WTC11 (cell line): ENCODE measurements at regions not wholly inside any gene's neighbourhood (a gene's known extent, or its start where the extent isn't known, plus 50 kb on each side); places are given as distances from the start of the nearest gene placed in this dataset.

ENCODE experiments used
- ATAC-seq: fragments of 200-7000 bp; cut with Tn5 transposase; 2 replicates; pipeline ENCODE4 v1.10.0; 2021; ENCODE audit warnings: mild to moderate bottlenecking, moderate library complexity
- CTCF ChIA-PET: fragments of 300-600 bp; sonication (Branson Sonifier 250); formaldehyde crosslinking; loops from one replicate; lab custom pipeline; 2021; ENCODE audit warnings: antibody characterized with exemption; lab: Charles Lee
- POLR2A ChIA-PET: fragments of 350-600 bp; sonication (Branson Sonifier 250); formaldehyde crosslinking; loops from one replicate; lab custom pipeline; 2021; ENCODE audit warnings: antibody characterized with exemption; lab: Charles Lee
- DNase-seq: peaks from one replicate; pipeline ENCODE4 v3.0.0; 2021; ENCODE audit warnings: low spot score
- H3K27ac Mint-ChIP-seq: 2 replicates; pipeline ENCODE4 v1.8.0; 2021; ENCODE audit warnings: mixed read lengths
- H3K27me3 Mint-ChIP-seq: 2 replicates; pipeline ENCODE4 v1.8.0; 2021; ENCODE audit warnings: low read depth, mild to moderate bottlenecking, moderate library complexity, mixed read lengths
- H3K36me3 Mint-ChIP-seq: 2 replicates; pipeline ENCODE4 v1.8.0; 2021; ENCODE audit warnings: mixed read lengths
- H3K4me1 Mint-ChIP-seq: 2 replicates; pipeline ENCODE4 v1.8.0; 2022; ENCODE audit warnings: mixed read lengths
- H3K4me3 Mint-ChIP-seq: 2 replicates; pipeline ENCODE4 v1.8.0; 2021; ENCODE audit warnings: mild to moderate bottlenecking, moderate library complexity, mixed read lengths
- H3K9me3 Mint-ChIP-seq: 2 replicates; pipeline ENCODE4 v1.8.0; 2021; ENCODE audit warnings: mixed read lengths
- ATF1 ChIP-seq: sonication (generic); formaldehyde crosslinking; IDR thresholded peaks from 2 replicates; pipeline ENCODE4 v1.8.1; 2023; ENCODE audit warnings: mild to moderate bottlenecking, moderate library complexity, missing genetic modification reagents
- ATF6 ChIP-seq: sonication (generic); formaldehyde crosslinking; IDR thresholded peaks from 2 replicates; pipeline ENCODE4 v1.8.1; 2023; ENCODE audit warnings: mild to moderate bottlenecking, missing genetic modification reagents
- CBFB ChIP-seq: sonication (generic); formaldehyde crosslinking; IDR thresholded peaks from 2 replicates; pipeline ENCODE4 v1.8.1; 2022; ENCODE audit warnings: mild to moderate bottlenecking, low read depth, missing genetic modification reagents
- CDX4 ChIP-seq: fragments of 250-450 bp; sonication (Bioruptor Pico); IDR thresholded peaks from 2 replicates; pipeline ENCODE4 v1.9.0; 2021; ENCODE audit warnings: moderate library complexity, mild to moderate bottlenecking, inconsistent platforms, borderline replicate concordance
- CREB1 ChIP-seq: sonication (generic); formaldehyde crosslinking; IDR thresholded peaks from 2 replicates; pipeline ENCODE4 v1.8.0; 2023; ENCODE audit warnings: mild to moderate bottlenecking, missing genetic modification reagents
- E2F1 ChIP-seq: sonication (generic); formaldehyde crosslinking; IDR thresholded peaks from 2 replicates; pipeline ENCODE4 v1.8.0; 2022; ENCODE audit warnings: mild to moderate bottlenecking, missing genetic modification reagents
- ELF4 ChIP-seq: sonication (generic); formaldehyde crosslinking; IDR thresholded peaks from 2 replicates; pipeline ENCODE4 v1.8.1; 2022; ENCODE audit warnings: low read depth, mild to moderate bottlenecking, moderate library complexity, missing genetic modification reagents
- FOXK1 ChIP-seq: sonication (generic); formaldehyde crosslinking; IDR thresholded peaks from 2 replicates; pipeline ENCODE4 v1.8.0; 2022; ENCODE audit warnings: mild to moderate bottlenecking, moderate library complexity, missing genetic modification reagents
- GRHL2 ChIP-seq: fragments of 250-450 bp; sonication (Bioruptor Pico); IDR thresholded peaks from 2 replicates; pipeline ENCODE4 v1.8.0; 2022; ENCODE audit warnings: mild to moderate bottlenecking, moderate library complexity; ENCODE audit not compliant: insufficient replicate concordance, severe bottlenecking
- HMGXB4 ChIP-seq: sonication (generic); formaldehyde crosslinking; IDR thresholded peaks from 2 replicates; pipeline ENCODE4 v1.8.1; 2023; ENCODE audit warnings: mild to moderate bottlenecking, moderate library complexity, missing genetic modification reagents
- JUN ChIP-seq: sonication (generic); formaldehyde crosslinking; IDR thresholded peaks from 2 replicates; pipeline ENCODE4 v1.8.0; 2023; ENCODE audit warnings: mild to moderate bottlenecking, missing genetic modification reagents
- MXD4 ChIP-seq: fragments of 250-450 bp; sonication (Bioruptor Pico); IDR thresholded peaks from 2 replicates; pipeline ENCODE4 v1.8.0; 2021; ENCODE audit warnings: mild to moderate bottlenecking, moderate library complexity, borderline replicate concordance
- NR1H2 ChIP-seq: sonication (generic); formaldehyde crosslinking; IDR thresholded peaks from 2 replicates; pipeline ENCODE4 v1.9.0; 2021; ENCODE audit warnings: mild to moderate bottlenecking, moderate library complexity, missing genetic modification reagents
- NR2C2 ChIP-seq: sonication (generic); formaldehyde crosslinking; IDR thresholded peaks from 2 replicates; pipeline ENCODE4 v1.8.0; 2022; ENCODE audit warnings: mild to moderate bottlenecking, missing genetic modification reagents
- OVOL2 ChIP-seq: fragments of 250-450 bp; sonication (Bioruptor Pico); IDR thresholded peaks from 2 replicates; pipeline ENCODE4 v1.9.0; 2021; ENCODE audit warnings: mild to moderate bottlenecking, borderline replicate concordance
- PREB ChIP-seq: sonication (generic); formaldehyde crosslinking; IDR thresholded peaks from 2 replicates; pipeline ENCODE4 v1.8.1; 2022; ENCODE audit warnings: mild to moderate bottlenecking, missing genetic modification reagents, moderate library complexity, borderline replicate concordance
- RORB ChIP-seq: fragments of 250-450 bp; sonication (Bioruptor Pico); IDR thresholded peaks from 2 replicates; pipeline ENCODE4 v1.9.0; 2021; ENCODE audit warnings: mild to moderate bottlenecking
- ZNF281 ChIP-seq: sonication (generic); formaldehyde crosslinking; IDR thresholded peaks from 2 replicates; pipeline ENCODE4 v1.8.0; 2023; ENCODE audit warnings: mild to moderate bottlenecking, missing genetic modification reagents
- ZNF396 ChIP-seq: fragments of 250-450 bp; sonication (Bioruptor Pico); IDR thresholded peaks from 2 replicates; pipeline ENCODE4 v1.8.0; 2021; ENCODE audit warnings: mild to moderate bottlenecking, moderate library complexity, borderline replicate concordance
- ZNF423 ChIP-seq: fragments of 250-450 bp; sonication (Bioruptor Pico); IDR thresholded peaks from 2 replicates; pipeline ENCODE4 v2.1.2; 2022; ENCODE audit warnings: mild to moderate bottlenecking, moderate library complexity
- ZNF512 ChIP-seq: sonication (generic); formaldehyde crosslinking; IDR thresholded peaks from 2 replicates; pipeline ENCODE4 v1.8.1; 2022; ENCODE audit warnings: missing genetic modification reagents, borderline replicate concordance

- Mint-ChIP-seq H3K4me3 (no peak overlapping the region), H3K27ac (no peak overlapping the region), H3K36me3 (no peaks in the 10 kb centered on the region), H3K27me3 (no peaks in the 10 kb centered on the region), H3K9me3 (peaks cover 6% of the 10 kb centered on the region), H3K4me1 (peaks cover 8% of the 10 kb centered on the region; the same call in 1 of the 2 replicates)
- no peak for TF ChIP-seq CREB1 (CRISPR knock-in tag)
- no peak for TF ChIP-seq ZNF512 (CRISPR knock-in tag)
- no peak for TF ChIP-seq ATF1
- TF ChIP-seq NR2C2 (CRISPR knock-in tag): no peak
- no peak for TF ChIP-seq ELF4
- no peak for TF ChIP-seq ZNF396 (CRISPR knock-in tag)
- no peak for ATAC-seq
- CTCF ChIA-PET: no interaction called here
- DNase-seq: peak; percentile 1
- POLR2A ChIA-PET: no interaction called here
These were observed 481.8 kb downstream of the BRD1 start for GRCh38 chr22:49345896-49346295.

- peak; percentile 2 for DNase-seq
- Mint-ChIP-seq H3K9me3 (peaks cover 6% of the 10 kb centered on the region), H3K4me3 (no peak overlapping the region), H3K4me1 (peaks cover 8% of the 10 kb centered on the region; the same call in 1 of the 2 replicates), H3K27ac (no peak overlapping the region), H3K36me3 (no peaks in the 10 kb centered on the region), H3K27me3 (no peaks in the 10 kb centered on the region)
- CTCF ChIA-PET: no interaction called here
- ATAC-seq: no peak
- POLR2A ChIA-PET: interaction anchor here (0.8 kb wide), 1 partner anchor 200 kb away, joined by 3 read pairs; no protein-coding TSS in a partner anchor
- TF ChIP-seq ATF1 (no peak), FOXK1 (no peak), JUN (CRISPR knock-in tag) (no peak)
These were observed 483.0 kb downstream of the BRD1 start for GRCh38 chr22:49344656-49345055.

GRCh38 chr22:49344161-49344560, 483.5 kb downstream of the BRD1 start:
- 0 out of 2 replicates have a peak, but pooled peaks cover 5% of the 10 kb centered on the region for H3K4me1 Mint-ChIP-seq
- H3K27me3 Mint-ChIP-seq: no peaks in the 10 kb centered on the region
- peaks cover 6% of the 10 kb centered on the region for H3K9me3 Mint-ChIP-seq
- ChIA-PET POLR2A (interaction anchor here (0.8 kb wide), 1 partner anchor 200 kb away, joined by 3 read pairs; no protein-coding TSS in a partner anchor), CTCF (no interaction called here)
- ATAC-seq (no peak), DNase-seq (peak; percentile 6)
- H3K4me3 Mint-ChIP-seq: no peak overlapping the region
- H3K27ac Mint-ChIP-seq: no peak overlapping the region
- H3K36me3 Mint-ChIP-seq: no peaks in the 10 kb centered on the region
- TF ChIP-seq CDX4 (CRISPR knock-in tag) (no peak), HMGXB4 (CRISPR knock-in tag) (no peak), OVOL2 (no peak), E2F1 (CRISPR knock-in tag) (no peak), ZNF423 (CRISPR knock-in tag) (no peak), CBFB (CRISPR knock-in tag) (no peak), CREB1 (CRISPR knock-in tag) (no peak), ZNF281 (CRISPR knock-in tag) (no peak), MXD4 (CRISPR knock-in tag) (no peak), PREB (CRISPR knock-in tag) (no peak), NR1H2 (no peak), GRHL2 (CRISPR knock-in tag) (no peak), ELF4 (no peak), RORB (CRISPR knock-in tag) (no peak), ATF6 (CRISPR knock-in tag) (no peak)
